Activated T-helper 9 cell treated with anti-CD3 and anti-CD28 coated beads, Interleukin-2, amount 50 U/mL, for 16 hours (primary cell): ENCODE measurements at regions not wholly inside any gene's neighbourhood (a gene's known extent, or its start where the extent isn't known, plus 50 kb on each side); places are given as distances from the start of the nearest gene placed in this dataset.

Experiments used
- DNase-seq: peaks from one replicate; pipeline ENCODE4 v3.0.0-alpha.2; 2020; ENCODE audit warnings: low read depth

DNA sequence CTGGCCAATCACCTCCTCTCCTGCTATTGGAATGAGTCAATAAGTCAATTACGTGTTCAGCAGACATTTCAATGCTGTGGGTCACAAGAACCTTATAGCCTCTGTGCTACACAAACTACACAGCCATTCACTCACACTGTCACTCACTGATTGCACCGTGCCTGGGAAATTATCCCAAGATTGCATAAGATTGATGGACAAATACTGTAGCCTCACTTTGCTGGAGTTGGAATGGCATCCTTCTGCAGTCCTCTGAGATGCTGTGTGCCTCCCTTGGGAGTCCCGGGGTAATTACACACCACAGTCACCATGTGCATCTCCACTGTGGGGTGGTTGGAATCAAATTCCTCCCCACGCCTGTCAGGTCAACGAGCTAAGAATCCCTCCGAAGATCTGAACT is 358.7 kb upstream of the MGMT start:
- DNase-seq, result no peak

DNA sequence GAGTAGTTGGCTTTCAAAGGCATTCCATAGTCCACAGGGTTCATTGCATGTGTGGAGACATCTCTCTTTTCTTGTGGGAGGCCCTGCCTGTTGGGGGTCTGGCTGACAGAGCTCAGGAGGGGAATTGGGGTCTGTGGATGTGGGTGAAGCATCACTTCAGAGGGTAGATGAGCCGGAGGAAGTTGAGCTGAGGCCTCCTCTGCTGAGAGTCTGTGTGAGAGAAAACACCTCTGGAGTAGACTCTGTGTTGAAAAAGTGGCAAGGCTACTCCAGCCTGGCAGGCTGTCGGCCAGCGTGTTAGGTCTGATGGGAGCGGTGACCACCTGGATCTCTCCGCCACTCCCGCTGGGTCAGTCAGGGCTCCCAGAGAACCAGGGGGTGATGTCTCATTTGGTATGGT is 358.0 kb upstream of the MGMT start:
- no peak for DNase-seq

DNA sequence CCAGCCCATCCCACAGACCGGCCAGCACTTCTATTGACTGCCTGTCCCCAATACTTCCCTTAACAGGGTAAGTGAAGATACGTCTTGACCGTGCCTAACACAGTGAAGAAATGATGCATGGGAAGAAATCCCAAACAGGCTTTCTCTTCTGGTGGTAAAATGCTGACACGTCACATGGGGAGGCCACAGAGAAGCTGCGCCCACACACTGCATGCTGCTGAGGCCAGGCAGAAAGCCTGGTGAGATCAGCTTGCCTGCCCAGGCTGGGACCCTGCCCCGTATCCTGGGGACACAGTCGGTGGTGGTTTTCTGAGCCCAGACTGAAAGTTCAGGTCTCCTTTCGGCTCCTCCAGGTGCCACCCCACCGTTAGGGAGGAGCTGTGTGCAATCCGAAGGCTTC is 356.3 kb upstream of the MGMT start:
- DNase-seq, result no peak

DNA sequence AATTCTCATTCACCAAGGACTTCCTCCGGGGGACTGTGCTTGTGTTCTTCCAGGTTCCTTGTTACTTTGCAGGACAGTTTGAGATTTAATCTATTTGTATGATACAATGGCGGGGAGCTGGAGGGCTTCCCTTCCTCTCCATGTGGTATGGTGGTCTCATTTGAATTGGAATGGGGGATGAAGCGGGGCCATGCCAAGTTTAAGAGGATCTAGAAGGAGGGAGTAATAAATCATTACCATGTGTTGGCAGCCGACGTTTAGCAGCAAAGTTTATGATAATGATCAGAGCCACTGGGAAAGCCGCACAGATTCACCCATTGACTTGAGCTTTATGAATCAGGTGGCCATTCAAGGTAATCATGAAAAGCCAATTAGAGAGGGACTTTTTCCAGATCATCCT is 355.1 kb upstream of the MGMT start:
- no peak for DNase-seq

DNA sequence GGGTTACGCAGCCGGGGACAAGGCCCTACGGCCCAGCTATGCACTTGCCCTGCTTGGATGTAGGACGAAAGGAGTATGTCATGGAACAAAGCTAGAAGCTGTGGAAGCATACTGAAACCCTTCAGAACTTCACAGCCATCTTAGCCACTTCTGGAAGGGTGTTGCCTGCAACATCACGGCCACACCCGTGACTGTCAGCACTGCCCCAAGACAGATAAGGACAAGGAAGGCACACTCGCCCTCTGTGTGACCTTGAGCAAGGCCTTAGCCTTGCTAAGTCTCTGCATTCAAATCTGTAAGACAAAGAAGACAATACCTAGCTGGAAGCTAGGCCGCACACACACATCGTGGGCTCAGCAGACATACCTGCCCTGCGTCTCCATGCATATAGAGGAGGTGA is 352.5 kb upstream of the MGMT start:
- no peak for DNase-seq

DNA sequence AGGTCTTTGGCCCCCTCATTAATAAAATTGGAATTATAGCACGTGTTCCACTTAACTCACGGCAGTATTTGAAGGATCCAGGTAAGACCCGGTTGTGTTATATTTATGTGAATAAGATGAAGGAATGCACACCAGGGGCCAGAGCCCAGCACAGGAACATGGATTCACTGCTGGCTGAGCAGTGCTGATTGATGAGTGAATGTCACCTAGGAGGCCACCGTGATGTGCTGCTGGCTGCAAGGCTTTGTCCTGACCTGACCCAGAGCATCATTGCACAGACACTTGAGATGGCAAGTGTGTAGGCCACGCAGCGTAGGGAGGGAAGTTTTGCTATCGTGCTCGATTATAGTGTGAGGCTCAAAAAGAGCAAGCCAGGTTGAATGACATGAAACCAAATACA is 350.7 kb upstream of the MGMT start:
- no peak for DNase-seq

DNA sequence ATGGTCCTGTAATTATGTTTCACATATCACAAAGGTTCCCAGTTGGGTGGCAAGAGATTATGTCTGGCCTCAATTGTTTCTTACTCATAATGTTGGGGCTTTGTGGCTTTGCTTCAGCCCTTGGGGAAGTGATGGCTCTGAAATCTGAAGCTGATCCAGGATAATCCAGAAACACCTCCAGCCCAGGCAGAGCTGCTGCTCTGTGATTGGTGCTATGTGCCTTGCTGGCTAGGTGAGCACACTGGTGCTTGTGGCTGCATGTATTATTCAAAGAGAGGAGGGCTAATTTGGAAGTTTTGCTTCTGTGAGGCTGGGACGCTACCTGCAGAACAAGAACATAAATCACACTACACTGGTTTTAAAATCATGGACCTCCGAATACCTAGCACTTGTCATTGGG is 346.6 kb upstream of the MGMT start:
- no peak for DNase-seq

DNA sequence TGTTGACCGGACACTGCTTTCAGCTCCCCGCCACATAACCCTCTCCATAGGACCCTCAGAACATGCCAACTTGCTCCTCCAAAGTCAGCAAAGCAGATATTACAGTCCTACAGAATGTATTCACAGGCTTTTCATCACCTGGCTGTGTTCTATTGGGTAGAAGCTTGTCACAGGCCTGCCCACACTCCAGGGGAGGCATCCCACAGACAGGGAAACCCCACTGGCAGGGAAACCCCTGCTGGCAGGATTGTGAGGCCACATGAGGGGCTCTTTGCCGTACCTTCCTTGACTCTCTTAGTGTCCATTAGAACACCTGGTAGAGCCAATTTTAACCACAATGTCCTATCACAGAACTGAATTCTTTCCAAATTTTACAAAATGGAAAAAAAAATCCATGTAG is 344.2 kb upstream of the MGMT start:
- DNase-seq, result no peak

DNA sequence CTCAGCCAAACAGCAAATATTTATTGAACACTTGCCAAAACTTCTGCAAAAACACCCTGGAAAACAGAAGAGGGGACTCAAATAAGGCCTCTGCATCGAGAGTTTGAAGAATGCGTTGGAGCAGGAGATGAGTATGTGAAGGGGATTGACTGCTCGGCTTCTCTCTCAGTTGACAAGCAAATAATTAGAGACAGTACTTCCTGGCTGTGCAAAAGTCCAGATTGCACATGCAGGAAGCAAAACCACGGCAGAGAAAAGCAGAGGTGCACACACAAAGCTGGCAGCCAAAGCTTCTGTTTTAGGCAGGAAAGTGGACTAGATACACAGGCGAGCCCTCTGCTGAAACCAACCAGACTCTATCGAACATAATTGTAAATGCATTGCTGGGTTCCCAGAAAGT is 343.6 kb upstream of the MGMT start:
- DNase-seq, result no peak

DNA sequence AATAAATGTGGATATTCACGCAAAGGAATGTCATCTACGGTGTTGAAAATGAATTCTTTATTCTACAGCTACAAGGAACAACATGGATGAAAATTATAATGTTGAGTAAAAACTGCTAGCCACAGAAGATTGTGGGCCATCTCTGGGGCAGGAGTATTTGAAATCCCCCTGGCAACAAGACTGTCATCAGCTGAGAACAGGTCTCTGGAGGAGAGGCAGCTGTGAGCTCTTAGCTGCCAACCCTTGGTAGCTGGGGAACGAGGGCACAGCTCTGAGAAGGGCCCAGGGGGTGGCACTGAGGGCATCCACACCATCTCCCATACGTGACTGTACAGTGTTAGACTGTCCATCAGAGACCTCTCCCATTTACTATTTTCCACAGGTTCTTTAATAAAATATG is 340.1 kb upstream of the MGMT start:
- DNase-seq, result no peak

DNA sequence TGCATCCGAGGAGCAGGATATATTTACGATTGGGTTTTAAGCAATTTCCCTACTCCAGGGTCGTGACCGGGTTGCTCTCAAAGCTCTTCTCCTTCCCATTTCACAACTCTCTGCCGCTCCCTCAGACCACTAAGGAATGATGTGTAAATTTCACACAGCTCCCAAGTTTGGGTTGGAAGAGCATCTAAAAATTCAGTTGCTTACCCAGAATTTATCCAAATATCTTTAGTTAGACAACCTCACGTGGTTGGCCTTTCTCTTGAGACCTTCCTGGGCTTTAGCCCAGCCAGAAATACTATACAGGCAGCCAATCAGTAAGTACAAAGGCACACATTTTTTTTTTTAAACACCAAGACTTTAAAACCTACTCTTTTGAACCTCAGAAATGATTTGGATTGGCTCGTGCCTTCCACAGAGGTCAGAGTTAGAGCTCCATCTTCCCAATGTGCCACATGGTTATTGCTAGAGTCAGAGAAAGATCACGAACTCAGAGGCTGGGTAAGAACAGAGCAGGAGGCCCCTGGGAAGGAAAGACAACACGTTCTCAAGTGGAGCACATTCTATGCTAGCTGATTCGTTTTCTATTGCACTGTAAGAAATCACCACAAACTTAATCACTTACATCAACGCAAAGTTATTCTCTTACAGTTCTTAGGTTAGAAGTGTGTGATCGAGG is 335.4 kb upstream of the MGMT start:
- no peak for DNase-seq

DNA sequence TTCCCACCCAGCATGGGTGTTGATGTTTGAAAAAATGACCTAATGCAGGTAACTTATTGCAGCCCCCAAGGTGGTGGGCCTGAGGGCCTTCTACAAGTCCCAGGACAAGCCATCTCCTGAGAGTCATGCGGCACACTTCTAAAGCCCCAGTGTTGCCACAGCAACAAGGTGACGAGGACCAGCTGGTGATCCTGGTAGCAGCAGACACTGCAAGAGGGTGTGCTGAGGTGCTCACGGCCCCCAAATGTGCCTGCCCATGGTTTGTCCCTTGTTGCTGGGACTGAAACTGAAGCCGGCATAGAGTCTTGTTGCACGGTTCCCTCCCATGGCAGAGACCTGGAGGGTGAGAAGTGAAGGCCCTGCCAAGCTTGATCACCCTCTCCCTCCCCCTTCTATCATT is 333.2 kb upstream of the MGMT start:
- DNase-seq, result no peak

DNA sequence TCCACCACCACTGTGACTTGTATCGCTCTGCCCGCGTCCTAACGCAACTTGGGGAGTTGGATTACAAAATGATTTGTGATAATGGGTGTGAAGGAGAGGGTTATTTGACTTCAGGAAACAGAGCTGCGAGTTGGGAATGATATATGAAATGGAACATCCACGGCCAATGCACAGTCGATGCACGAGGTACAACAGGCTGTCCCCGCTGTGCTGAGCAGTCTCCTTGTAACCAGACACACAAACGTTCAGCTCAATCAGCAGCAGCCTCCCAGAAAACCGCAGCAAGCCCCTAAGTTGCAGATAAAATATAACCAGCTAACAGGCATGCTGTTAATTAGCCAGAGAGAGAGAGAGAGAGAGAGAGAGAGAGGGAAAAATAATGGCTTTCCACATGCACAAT is 332.7 kb upstream of the MGMT start:
- DNase-seq, result no peak

DNA sequence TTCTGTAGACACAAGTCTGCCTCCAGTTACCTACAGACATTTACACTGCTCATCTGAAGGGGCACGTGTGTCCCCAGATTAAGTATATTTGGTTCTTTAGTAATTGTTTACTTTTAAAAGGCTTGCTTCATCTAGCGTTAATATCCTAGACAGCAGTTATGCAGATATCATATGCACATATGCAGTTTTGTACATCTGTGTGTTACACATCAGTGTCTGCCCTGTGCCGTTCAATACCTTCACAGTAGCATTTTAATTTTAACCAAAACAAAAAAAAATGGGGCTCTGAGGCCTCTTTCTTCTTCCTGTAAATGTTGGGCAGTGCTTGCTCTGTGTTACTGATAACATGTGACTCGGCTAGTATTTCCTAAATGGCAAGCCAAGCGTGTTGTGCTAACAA is 331.4 kb upstream of the MGMT start:
- DNase-seq, result no peak

DNA sequence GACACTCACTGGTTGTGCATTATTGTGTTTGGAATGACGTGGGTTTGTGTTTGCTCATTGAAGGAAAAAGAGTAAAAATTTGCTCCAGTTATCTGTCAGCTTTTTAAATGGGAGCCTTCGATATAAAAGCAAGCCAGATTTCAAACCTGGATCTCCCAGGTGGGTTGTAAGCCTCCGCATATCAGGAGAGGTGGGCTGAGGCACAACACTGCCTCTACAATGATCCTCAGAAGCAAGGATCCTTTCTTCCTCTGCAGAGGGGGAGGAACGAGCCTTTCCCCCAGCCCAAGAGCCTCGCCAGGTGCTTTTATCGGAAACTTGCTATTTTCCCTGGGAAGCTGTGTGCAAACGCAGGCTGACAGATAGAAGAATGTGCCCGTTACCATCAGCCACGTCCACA is 331.0 kb upstream of the MGMT start:
- no peak for DNase-seq

DNA sequence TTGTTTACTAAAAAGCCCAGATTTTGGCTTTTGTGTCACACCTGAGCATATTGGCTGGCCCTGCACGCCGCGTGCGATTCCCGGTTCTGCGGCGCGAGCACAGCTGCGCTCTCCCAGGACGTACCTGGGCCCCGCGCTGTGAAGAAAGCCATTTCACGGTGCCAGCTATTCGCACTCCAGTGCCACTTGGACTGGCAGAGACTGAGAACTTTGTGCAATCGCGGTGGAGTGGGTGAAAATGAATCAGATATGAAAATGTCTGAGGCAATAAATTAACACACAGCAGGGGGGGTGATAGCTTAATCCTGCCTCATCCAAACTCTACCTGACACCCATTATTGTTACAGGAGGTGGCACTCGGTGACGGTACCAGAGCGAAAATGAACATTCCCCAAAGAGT is 330.1 kb upstream of the MGMT start:
- no peak for DNase-seq

DNA sequence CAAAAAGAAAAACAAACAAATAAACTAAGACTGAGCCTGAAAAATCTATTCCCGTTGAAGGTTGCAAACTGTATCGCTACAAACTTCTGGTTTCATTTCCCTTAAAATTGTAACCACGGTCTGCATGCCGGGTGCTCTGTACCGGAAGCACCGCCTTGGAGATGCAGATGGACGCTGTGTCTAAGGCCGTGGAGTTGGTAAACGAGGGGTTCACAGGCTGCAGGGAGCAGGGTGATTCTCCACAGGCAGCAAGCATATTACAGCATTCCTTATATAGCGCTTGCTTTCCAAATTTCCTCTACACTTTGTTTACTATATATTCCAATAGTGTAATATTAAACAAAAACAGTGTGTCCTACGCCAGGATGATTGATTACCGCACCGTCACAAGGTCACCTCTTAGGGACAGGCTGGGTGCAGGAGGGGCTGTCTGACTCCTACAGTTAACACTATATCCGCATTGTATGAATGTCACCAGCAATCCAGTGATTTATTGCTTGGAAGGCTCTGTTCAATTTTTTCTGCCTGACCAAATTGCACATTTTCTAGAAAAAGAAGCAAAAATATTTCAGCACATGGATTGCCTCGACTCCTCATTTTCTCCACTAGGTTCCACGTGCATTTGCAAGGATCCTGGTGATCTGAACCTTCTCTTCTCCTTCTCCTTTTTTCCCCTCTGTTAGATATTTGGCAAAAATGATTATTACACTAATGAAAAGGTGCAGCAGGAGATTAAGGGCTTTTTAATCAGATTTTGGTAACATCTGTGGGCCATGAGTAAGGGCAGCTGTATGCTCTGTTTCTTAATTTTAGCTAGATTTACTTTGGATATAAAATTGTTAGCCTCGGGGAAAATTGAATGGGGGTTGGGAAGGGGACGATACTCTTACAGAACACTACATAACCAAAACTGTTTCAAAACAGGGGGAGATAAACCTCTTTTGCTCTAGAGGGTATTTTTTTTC is 325.8 kb upstream of the MGMT start:
- no peak for DNase-seq

DNA sequence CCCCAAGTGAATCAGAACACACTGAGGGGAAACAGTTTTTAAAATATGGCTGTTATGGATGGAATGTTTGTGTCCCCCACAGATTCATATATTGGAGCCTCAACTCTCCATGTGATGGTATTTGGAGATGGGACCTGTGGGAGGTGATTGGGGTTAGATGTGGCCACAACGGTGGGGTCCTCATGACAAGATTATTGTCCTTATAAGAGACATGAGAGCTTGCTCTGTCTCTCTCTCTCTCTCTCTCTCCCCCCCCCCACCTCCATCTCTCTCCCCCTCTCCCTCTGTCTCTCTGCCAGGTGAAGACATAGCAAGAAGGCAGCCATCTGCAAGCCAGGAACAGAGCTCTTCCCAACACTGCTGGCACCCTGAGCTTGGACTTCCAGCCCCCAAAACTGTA is 315.8 kb upstream of the MGMT start:
- DNase-seq, result no peak

DNA sequence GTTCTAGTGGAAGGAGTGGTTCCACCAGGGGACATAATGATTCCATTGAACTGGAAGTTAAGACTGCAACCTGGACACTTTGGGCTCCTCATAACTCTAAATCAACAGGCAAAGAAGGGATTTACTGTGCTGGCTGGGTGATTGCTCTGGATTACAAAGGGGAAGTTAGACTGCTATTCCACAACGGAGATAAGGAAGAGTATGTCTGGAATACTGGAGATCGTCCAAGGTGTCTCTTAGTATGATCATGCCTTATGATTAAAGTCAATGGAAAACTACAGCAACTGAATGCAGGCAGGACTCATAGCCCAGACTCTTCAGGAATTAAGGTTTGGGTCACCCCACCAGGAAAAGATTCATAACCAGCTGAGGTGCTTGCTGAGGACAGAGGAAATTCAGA is 310.6 kb upstream of the MGMT start:
- no peak for DNase-seq

DNA sequence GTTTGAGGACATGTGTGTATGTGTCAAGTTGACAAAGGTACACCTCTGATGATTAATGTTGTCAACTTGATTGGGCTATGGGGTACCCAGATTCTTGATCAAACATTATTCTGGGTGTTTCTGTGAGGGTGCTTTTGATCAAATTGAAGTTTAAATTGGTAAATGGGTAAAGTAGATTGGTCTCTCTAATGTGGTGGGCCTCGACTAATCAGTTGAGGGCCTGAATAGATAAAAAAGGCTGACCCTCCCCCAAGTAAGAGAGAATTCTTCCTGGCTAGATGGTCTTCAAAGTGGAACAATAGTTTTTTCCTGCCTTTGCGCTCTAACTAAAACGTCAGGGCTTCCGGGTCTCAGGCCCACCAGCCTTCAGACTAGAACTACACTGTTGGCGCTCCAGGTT is 309.9 kb upstream of the MGMT start:
- DNase-seq, result no peak

DNA sequence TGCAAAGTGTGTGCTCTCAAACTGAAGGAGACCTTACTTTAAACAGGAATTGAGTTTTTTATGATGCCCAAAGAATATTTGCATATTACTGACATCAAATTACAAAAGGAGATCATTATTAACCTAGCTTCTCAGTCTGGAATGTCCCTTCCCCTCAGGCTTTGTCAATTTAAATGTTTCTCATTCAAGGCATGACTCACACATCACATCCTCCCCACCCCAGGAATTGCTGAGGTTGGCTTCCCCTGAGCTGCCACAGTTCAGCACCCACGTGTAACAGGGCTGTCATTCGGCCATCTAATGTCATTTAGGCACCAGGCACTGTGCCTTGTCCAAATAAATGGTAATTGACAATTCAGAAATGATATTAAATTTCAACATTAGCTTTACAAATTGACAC is 305.9 kb upstream of the MGMT start:
- DNase-seq, result no peak

DNA sequence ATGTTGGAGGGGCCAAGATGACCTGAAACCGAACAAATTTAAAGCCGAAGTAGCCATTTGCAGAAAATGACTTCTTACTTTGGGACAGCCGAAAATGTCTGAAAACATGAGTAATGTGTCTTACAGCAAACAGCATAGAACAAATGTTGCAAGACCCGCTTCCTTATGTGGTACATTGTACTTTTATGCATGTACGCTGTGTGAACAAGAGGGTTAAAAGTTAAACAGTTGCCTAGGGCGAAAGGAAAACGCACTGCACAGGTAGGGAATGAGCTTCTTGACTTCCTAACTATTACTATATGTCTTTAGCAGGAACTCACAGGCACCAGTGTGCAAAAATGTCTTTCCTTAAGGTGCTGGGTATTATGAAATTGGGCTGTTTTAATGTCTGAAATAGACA is 303.5 kb upstream of the MGMT start:
- no peak for DNase-seq

DNA sequence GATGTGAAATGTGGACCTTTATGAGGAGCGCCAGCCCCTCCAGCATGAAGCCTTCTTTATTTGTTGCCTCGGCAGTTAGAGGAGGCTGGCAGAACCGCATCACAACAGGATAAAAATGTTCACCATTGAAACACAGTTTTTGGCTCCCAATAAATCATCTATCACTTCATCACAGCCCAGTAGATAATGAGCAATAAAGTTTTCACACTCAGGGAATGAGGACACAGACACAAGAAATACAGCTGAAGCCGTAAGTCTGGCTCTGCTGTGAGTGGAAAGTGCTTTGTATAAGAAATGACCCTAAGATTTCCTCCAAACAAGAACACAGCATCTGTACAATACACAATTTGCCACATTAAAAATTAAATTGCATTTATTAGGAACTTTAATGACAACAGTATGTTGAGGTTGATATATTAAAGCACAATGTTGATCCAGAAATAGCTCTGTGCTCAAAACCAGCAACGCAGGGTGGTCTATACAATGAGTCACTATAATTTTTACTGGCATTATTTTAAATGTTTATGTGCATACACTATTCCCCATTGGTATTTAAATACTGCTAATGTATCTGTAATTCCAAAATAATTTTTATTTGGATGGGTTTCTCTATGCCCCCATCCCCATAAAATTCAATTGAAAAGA is 301.8 kb upstream of the MGMT start:
- DNase-seq, result no peak
